Lower leg skin (tissue), 3 donors: ENCODE measurements at regions not wholly inside any gene's neighbourhood (a gene's known extent, or its start where the extent isn't known, plus 50 kb on each side); places are given as distances from the start of the nearest gene placed in this dataset.

Experiments used
- POLR2A ChIP-seq, 2 donors: fragments of 450-650 bp; IDR thresholded peaks; one replicate each; pipeline ENCODE4 v1.6.1; 2016 to 2017; ENCODE audit warnings: antibody characterized with exemption in 2 of 2, mild to moderate bottlenecking in 1 of 2, moderate library complexity in 1 of 2
- TF ChIP-seq, protein P1 (sequence below), 3 donors: fragments of 450-650 bp; IDR thresholded peaks; one replicate each; pipeline ENCODE4 v1.5.1; 2016; ENCODE audit warnings: antibody characterized with exemption in 3 of 3, mild to moderate bottlenecking in 3 of 3, moderate library complexity in 2 of 3

DNA sequence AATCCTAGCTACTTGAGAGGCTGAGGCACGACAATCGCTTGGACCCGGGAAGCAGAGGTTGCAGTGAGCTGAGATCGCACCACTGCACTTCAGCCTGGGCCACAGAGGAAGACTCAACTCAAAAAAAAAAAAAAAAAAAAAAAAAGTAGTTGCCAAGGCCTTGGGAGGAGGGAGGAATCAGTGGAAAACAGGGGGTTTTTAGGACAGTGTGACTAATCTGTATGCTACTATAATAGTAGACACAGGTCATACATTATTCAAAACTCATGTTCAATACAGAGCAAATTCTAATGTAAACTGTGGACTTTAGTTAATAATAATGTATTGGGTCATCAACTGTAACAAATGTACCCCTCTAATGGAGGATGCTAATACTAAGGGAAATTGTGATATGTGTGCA lies 51.7 kb upstream of the CTPS1 start:
- TF ChIP-seq POLR2A (IDR thresholded peaks at IDR 0.05): no peak
- TF ChIP-seq, protein P1, sequence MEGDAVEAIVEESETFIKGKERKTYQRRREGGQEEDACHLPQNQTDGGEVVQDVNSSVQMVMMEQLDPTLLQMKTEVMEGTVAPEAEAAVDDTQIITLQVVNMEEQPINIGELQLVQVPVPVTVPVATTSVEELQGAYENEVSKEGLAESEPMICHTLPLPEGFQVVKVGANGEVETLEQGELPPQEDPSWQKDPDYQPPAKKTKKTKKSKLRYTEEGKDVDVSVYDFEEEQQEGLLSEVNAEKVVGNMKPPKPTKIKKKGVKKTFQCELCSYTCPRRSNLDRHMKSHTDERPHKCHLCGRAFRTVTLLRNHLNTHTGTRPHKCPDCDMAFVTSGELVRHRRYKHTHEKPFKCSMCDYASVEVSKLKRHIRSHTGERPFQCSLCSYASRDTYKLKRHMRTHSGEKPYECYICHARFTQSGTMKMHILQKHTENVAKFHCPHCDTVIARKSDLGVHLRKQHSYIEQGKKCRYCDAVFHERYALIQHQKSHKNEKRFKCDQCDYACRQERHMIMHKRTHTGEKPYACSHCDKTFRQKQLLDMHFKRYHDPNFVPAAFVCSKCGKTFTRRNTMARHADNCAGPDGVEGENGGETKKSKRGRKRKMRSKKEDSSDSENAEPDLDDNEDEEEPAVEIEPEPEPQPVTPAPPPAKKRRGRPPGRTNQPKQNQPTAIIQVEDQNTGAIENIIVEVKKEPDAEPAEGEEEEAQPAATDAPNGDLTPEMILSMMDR (IDR thresholded peaks at IDR 0.05): no peak
